CD4-positive, alpha-beta T cell (primary cell): ENCODE measurements at regions not wholly inside any gene's neighbourhood (a gene's known extent, or its start where the extent isn't known, plus 50 kb on each side); places are given as distances from the start of the nearest gene placed in this dataset.

ENCODE experiments used
- ATAC-seq: fragments of 200-7000 bp; cut with Tn5 transposase; one replicate; pipeline ENCODE4 v1.10.0; 2022; ENCODE audit warnings: mild to moderate bottlenecking; ENCODE audit not compliant: poor library complexity
- CTCF ChIA-PET: fragments of 350-600 bp; sonication (Branson Sonifier 250); formaldehyde crosslinking; loops from one replicate; lab custom pipeline; 2021; ENCODE audit warnings: antibody characterized with exemption, inconsistent platforms; lab: Charles Lee
- POLR2A ChIA-PET: fragments of 350-600 bp; sonication (Branson Sonifier 250); formaldehyde crosslinking; loops from one replicate; lab custom pipeline; 2021; ENCODE audit warnings: antibody characterized with exemption, inconsistent platforms; lab: Charles Lee
- DNase-seq, 14 experiments: peaks; one replicate each; pipeline ENCODE4 v3.0.0-alpha.2; 2013 to 2020; ENCODE audit warnings: mixed read lengths in 2 of 14
- H3K27ac ChIP-seq, 2 donors: one replicate each; pipeline versions ENCODE4 v1.5.1 to v1.7.0; 2013; ENCODE audit warnings: low read length in 2 of 2, low read depth in 1 of 2, mild to moderate bottlenecking in 1 of 2
- H3K27me3 ChIP-seq, 2 experiments: 1 replicate in 1 of 2; 2 replicates in 1 of 2; pipeline versions ENCODE4 v1.6.1 to v1.7.0; 2013; ENCODE audit warnings: low read length in 2 of 2, control low read depth in 1 of 2, mild to moderate bottlenecking in 1 of 2, moderate library complexity in 1 of 2; ENCODE audit not compliant: insufficient read depth in 2 of 2, control insufficient read depth in 1 of 2
- H3K36me3 ChIP-seq: one replicate; pipeline ENCODE4 v1.6.1; 2013; ENCODE audit warnings: low read length, control low read depth; ENCODE audit not compliant: insufficient read depth
- H3K4me1 ChIP-seq: one replicate; pipeline ENCODE4 v1.6.1; 2013; ENCODE audit warnings: low read length, control low read depth; ENCODE audit not compliant: insufficient read depth
- H3K4me3 ChIP-seq: one replicate; pipeline ENCODE4 v1.5.1; 2013; ENCODE audit warnings: mild to moderate bottlenecking, low read length, moderate library complexity
- H3K9me3 ChIP-seq, 2 experiments: 1 replicate in 1 of 2; 2 replicates in 1 of 2; pipeline versions ENCODE4 v1.6.1 to v1.7.0; 2013; ENCODE audit warnings: low read length in 2 of 2, mild to moderate bottlenecking in 2 of 2, control low read depth in 1 of 2, moderate library complexity in 1 of 2; ENCODE audit not compliant: control insufficient read depth in 1 of 2, insufficient read depth in 1 of 2
- H3K27ac Mint-ChIP-seq: one replicate; pipeline ENCODE4 v1.8.0; 2020; ENCODE audit warnings: mixed read lengths
- H3K27me3 Mint-ChIP-seq: one replicate; pipeline ENCODE4 v1.8.0; 2021; ENCODE audit warnings: mixed read lengths
- H3K36me3 Mint-ChIP-seq: one replicate; pipeline ENCODE4 v1.8.0; 2021; ENCODE audit warnings: low read depth, mixed read lengths
- H3K4me1 Mint-ChIP-seq: one replicate; pipeline ENCODE4 v1.8.0; 2021; ENCODE audit warnings: low read depth, mixed read lengths
- H3K4me3 Mint-ChIP-seq: one replicate; pipeline ENCODE4 v1.8.0; 2020; ENCODE audit warnings: mild to moderate bottlenecking, mixed read lengths
- H3K9me3 Mint-ChIP-seq: one replicate; pipeline ENCODE4 v1.8.0; 2020; ENCODE audit warnings: mixed read lengths
- intact Hi-C, 2 experiments: fragments of 100-400 bp; cut with DNase I in 1 of 2; cut with micrococcal nuclease in 1 of 2; formaldehyde crosslinking; loops; one replicate each; pipeline versions ENCODE4 v1.15.1 to v1.9.0; 2023 to 2025; cut with DNase I, micrococcal nuclease
- TF ChIP-seq, protein P1 (sequence below): fragments of 200-600 bp; IDR thresholded peaks from one replicate; pipeline ENCODE4 v1.8.0; 2022; ENCODE audit warnings: antibody characterized with exemption, mild to moderate bottlenecking

DNA sequence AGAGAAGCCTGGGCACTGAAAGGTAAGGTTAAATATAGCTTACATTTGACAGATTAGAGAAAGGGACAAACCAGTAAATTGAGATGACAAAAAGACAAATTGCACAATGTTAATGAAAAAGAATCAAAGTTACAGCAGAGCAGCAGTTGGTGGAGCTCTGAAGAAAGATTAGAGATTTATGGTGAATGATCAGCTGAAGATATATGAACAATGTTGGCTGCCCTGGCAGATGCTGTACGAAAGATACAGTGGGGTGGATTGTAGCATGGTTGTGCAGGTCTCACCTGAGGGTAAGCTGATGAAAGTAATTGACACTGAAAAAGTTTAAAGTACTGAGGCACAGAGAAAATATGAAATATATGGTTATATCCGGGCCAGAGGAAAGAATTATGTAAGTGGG, 492.1 kb downstream of the ARHGEF28 start:
- ChIA-PET CTCF (no interaction called here), POLR2A (no interaction called here)
- no peaks in the 10 kb centered on the region for H3K4me1 Mint-ChIP-seq
- Histone ChIP-seq H3K4me3 (no peak overlapping the region), H3K36me3 (no peaks in the 10 kb centered on the region), H3K9me3 (no peaks in the 10 kb centered on the region), H3K4me1 (no peaks in the 10 kb centered on the region), H3K27me3 (no peaks in the 10 kb centered on the region), H3K27ac (no peak overlapping the region)
- ATAC-seq, result no peak
- H3K36me3 Mint-ChIP-seq, result no peaks in the 10 kb centered on the region
- no peak for DNase-seq
- H3K9me3 Mint-ChIP-seq, result peaks cover 2% of the 10 kb centered on the region
- TF ChIP-seq, protein P1, sequence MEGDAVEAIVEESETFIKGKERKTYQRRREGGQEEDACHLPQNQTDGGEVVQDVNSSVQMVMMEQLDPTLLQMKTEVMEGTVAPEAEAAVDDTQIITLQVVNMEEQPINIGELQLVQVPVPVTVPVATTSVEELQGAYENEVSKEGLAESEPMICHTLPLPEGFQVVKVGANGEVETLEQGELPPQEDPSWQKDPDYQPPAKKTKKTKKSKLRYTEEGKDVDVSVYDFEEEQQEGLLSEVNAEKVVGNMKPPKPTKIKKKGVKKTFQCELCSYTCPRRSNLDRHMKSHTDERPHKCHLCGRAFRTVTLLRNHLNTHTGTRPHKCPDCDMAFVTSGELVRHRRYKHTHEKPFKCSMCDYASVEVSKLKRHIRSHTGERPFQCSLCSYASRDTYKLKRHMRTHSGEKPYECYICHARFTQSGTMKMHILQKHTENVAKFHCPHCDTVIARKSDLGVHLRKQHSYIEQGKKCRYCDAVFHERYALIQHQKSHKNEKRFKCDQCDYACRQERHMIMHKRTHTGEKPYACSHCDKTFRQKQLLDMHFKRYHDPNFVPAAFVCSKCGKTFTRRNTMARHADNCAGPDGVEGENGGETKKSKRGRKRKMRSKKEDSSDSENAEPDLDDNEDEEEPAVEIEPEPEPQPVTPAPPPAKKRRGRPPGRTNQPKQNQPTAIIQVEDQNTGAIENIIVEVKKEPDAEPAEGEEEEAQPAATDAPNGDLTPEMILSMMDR, result no peak
- no peaks in the 10 kb centered on the region for H3K27me3 Mint-ChIP-seq
- H3K4me3 Mint-ChIP-seq, result no peak overlapping the region
- no peak overlapping the region for H3K27ac Mint-ChIP-seq
- intact Hi-C loops, result no loop called here

DNA sequence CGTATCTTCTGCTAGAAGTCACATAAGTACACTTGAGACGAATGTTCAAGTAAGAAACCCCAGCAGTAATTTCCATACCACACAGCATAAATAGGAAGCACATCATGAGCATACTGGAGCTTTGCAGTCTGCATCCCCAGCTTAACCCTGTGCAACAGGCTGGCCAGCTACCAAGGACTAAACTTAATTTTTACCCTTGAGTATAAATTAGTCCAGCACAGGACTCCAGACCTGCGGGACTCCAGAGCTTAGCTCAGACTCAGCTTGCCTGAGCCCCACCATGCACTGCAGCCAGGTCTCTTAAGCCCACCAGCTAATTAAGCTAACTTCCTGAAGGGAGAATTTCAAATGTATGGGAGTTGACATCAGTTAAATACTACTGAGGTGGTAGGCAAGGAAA, 491.0 kb downstream of the ARHGEF28 start:
- Mint-ChIP-seq H3K27ac (no peak overlapping the region), H3K4me3 (no peak overlapping the region), H3K27me3 (peaks cover 6% of the 10 kb centered on the region), H3K9me3 (peaks cover 2% of the 10 kb centered on the region), H3K4me1 (no peaks in the 10 kb centered on the region), H3K36me3 (no peaks in the 10 kb centered on the region)
- Histone ChIP-seq H3K27ac (no peak overlapping the region), H3K9me3 (no peaks in the 10 kb centered on the region), H3K4me1 (no peaks in the 10 kb centered on the region), H3K4me3 (no peak overlapping the region), H3K27me3 (no peaks in the 10 kb centered on the region), H3K36me3 (no peaks in the 10 kb centered on the region)
- CTCF ChIA-PET, result no interaction called here
- intact Hi-C loops, result no loop called here
- POLR2A ChIA-PET, result no interaction called here
- no peak for ATAC-seq
- TF ChIP-seq, protein P1, result no peak
- DNase-seq, result no peak

DNA sequence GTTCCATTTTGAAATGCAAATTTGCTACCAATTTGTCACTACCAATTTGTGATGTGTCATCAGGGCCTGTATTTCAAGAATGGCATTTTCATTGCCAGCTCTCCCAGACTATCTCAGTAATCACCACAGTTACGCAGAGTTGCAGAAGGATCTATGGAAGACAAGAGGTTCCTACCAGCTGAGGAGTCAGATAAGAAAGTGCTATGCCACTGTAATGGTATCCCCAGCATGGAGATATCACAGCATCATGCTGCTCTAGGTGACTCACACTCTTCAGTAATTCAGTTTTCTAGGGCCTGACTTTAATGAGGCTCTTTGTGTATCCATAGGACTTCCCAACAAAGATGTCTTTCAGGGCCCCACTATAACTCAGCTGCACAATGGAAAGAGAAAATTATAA, 490.3 kb downstream of the ARHGEF28 start:
- POLR2A ChIA-PET, result no interaction called here
- TF ChIP-seq, protein P1, result no peak
- H3K27ac ChIP-seq, result no peak overlapping the region
- H3K27me3 ChIP-seq, result no peaks in the 10 kb centered on the region
- no peaks in the 10 kb centered on the region for H3K4me1 ChIP-seq
- DNase-seq, result no peak
- CTCF ChIA-PET, result no interaction called here
- no peaks in the 10 kb centered on the region for H3K4me1 Mint-ChIP-seq
- no peaks in the 10 kb centered on the region for H3K36me3 ChIP-seq
- H3K4me3 Mint-ChIP-seq, result no peak overlapping the region
- ATAC-seq, result no peak
- H3K9me3 ChIP-seq, result no peaks in the 10 kb centered on the region
- H3K4me3 ChIP-seq, result no peak overlapping the region
- peaks cover 2% of the 10 kb centered on the region for H3K9me3 Mint-ChIP-seq
- intact Hi-C loops, result no loop called here
- H3K36me3 Mint-ChIP-seq, result no peaks in the 10 kb centered on the region
- no peak overlapping the region for H3K27ac Mint-ChIP-seq
- peaks cover 13% of the 10 kb centered on the region for H3K27me3 Mint-ChIP-seq
